GM19463 (cell line): ENCODE measurements at regions not wholly inside any gene's neighbourhood (a gene's known extent, or its start where the extent isn't known, plus 50 kb on each side); places are given as distances from the start of the nearest gene placed in this dataset.

Experiments used
- ATAC-seq: cut with Tn5 transposase; IDR thresholded peaks from one replicate; pipeline ENCODE4 v1.9.1; 2021; ENCODE audit warnings: mild to moderate bottlenecking, moderate library complexity; ENCODE audit not compliant: unreplicated experiment

GRCh38 chr12:30257618-30258017 lies 438.1 kb downstream of the IPO8 start:
- ATAC-seq: no peak

GRCh38 chr12:30251546-30251945 lies 444.1 kb downstream of the IPO8 start:
- no peak for ATAC-seq

GRCh38 chr12:30243426-30243825 lies 452.2 kb downstream of the IPO8 start:
- ATAC-seq: no peak

- ATAC-seq: no peak
Observed at GRCh38 chr12:30219047-30219446, 435.3 kb upstream of the TMTC1 start.

GRCh38 chr12:30218073-30218472 lies 434.3 kb upstream of the TMTC1 start:
- no peak for ATAC-seq

GRCh38 chr12:30213166-30213565 lies 429.4 kb upstream of the TMTC1 start:
- no peak for ATAC-seq

GRCh38 chr12:30211743-30212142 lies 428.0 kb upstream of the TMTC1 start:
- ATAC-seq: no peak

- no peak for ATAC-seq
Observed at GRCh38 chr12:30203981-30204380, 420.2 kb upstream of the TMTC1 start.

GRCh38 chr12:30202521-30203254 lies 418.9 kb upstream of the TMTC1 start:
- no peak for ATAC-seq

GRCh38 chr12:30201301-30202160 lies 417.8 kb upstream of the TMTC1 start:
- ATAC-seq: no peak

- no peak for ATAC-seq
Observed at GRCh38 chr12:30200864-30201263, 417.1 kb upstream of the TMTC1 start.

- ATAC-seq: peak; percentile 60
Observed at GRCh38 chr12:30197392-30198057, 413.8 kb upstream of the TMTC1 start.

- no peak for ATAC-seq
Observed at GRCh38 chr12:30191696-30192455, 408.1 kb upstream of the TMTC1 start.

- ATAC-seq: no peak
Observed at GRCh38 chr12:30188602-30189326, 405.0 kb upstream of the TMTC1 start.

- no peak for ATAC-seq
Observed at GRCh38 chr12:30187426-30187825, 403.7 kb upstream of the TMTC1 start.

GRCh38 chr12:30181334-30181733 lies 397.6 kb upstream of the TMTC1 start:
- ATAC-seq: no peak

GRCh38 chr12:30180602-30181001 lies 396.9 kb upstream of the TMTC1 start:
- ATAC-seq: no peak

GRCh38 chr12:30178916-30179315 lies 395.2 kb upstream of the TMTC1 start:
- ATAC-seq: no peak

- ATAC-seq: no peak
Observed at GRCh38 chr12:30169839-30170591, 386.3 kb upstream of the TMTC1 start.
